ENCODE measurements at regions not wholly inside any gene's neighbourhood (a gene's known extent, or its start where the extent isn't known, plus 50 kb on each side); places are given as distances from the start of the nearest gene placed in this dataset.

DNA sequence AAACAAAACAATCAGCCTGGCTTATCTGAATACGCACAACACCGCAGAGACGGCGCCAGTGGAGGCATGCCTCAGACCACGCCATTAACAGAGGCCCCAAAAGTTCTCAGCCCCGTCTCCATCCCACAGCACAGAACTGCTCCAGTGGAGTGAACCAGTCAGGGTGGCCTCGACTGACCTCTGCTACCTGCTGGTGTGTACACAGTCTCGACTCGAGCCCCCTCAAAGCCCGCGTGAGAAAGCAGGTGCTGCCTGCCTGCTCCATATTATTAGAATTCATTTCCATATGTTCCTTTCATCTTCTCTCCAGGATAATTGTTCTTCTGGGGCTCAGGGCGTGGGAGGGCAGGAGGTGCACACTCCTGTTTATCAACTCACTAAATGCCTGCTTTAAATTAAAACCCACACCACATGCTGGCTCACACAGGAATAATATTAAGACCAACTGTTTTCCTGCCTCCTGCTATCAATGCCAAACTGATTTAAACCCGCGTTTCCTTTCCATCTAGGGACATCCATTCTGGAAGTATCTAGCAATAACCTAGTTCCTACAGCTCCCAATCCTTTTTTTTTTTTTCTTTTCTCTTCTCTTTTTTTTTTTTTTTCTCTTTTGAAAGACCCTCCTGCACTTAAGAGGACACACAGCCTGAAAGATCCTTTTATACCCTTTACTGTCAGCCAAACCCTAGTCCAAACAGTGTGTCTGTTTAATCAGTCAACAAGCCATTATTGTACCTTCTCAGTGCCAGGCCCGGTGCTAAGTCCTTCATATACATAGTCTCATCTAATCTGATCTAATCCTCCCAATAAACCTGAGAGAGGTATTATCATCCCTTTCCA, 101.2 kb downstream of the TLE3 start:
- Histone ChIP-seq H3K4me3 (ENCODE audit: low read depth, low read length) (no peak overlapping the region), H3K27me3 (no peaks in the 10 kb centered on the region), H3K9me3 (no peaks in the 10 kb centered on the region), H3K4me1 (no peaks in the 10 kb centered on the region; the same call in 1 of the 2 replicates), H3K36me3 (no peaks in the 10 kb centered on the region)
- TF ChIP-seq, protein P1, sequence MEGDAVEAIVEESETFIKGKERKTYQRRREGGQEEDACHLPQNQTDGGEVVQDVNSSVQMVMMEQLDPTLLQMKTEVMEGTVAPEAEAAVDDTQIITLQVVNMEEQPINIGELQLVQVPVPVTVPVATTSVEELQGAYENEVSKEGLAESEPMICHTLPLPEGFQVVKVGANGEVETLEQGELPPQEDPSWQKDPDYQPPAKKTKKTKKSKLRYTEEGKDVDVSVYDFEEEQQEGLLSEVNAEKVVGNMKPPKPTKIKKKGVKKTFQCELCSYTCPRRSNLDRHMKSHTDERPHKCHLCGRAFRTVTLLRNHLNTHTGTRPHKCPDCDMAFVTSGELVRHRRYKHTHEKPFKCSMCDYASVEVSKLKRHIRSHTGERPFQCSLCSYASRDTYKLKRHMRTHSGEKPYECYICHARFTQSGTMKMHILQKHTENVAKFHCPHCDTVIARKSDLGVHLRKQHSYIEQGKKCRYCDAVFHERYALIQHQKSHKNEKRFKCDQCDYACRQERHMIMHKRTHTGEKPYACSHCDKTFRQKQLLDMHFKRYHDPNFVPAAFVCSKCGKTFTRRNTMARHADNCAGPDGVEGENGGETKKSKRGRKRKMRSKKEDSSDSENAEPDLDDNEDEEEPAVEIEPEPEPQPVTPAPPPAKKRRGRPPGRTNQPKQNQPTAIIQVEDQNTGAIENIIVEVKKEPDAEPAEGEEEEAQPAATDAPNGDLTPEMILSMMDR (IDR thresholded peaks at IDR 0.05; ENCODE audit: low read depth, low read length), result no peak
- no peak for DNase-seq

GRCh38 chr15:69997161-69997485, 100.6 kb downstream of the TLE3 start:
- H3K4me3 ChIP-seq (ENCODE audit: low read depth, low read length), result no peak overlapping the region
- no peaks in the 10 kb centered on the region; the same call in 1 of the 2 replicates for H3K4me1 ChIP-seq
- no peak for DNase-seq
- no peaks in the 10 kb centered on the region for H3K9me3 ChIP-seq
- H3K36me3 ChIP-seq, result no peaks in the 10 kb centered on the region
- no peaks in the 10 kb centered on the region for H3K27me3 ChIP-seq
- TF ChIP-seq, protein P1 (IDR thresholded peaks at IDR 0.05; ENCODE audit: low read depth, low read length), result no peak

Data from BE2C (cell line).